Breast epithelium (tissue), 4 donors: ENCODE measurements at regions not wholly inside any gene's neighbourhood (a gene's known extent, or its start where the extent isn't known, plus 50 kb on each side); places are given as distances from the start of the nearest gene placed in this dataset.
"Not testable (repeated sequence)": the region's sequence is repeated elsewhere in the genome, so short reads cannot be mapped to it uniquely, and the experiment has no call there.

Experiments
- DNase-seq, 2 donors: peaks; one replicate each; pipeline ENCODE4 v3.0.0-alpha.2; 2019; ENCODE audit warnings: low spot score in 2 of 2
- H3K27ac ChIP-seq, 2 donors: fragments of 200-600 bp; sonication (generic) in 1 of 2; one replicate each; pipeline ENCODE4 v1.5.1; 2016 to 2019; ENCODE audit warnings: mild to moderate bottlenecking in 1 of 2
- H3K27me3 ChIP-seq, 2 donors: fragments of 200-600 bp; sonication (generic) in 1 of 2; one replicate each; pipeline versions ENCODE4 v1.5.1 to v1.6.0; 2017 to 2019; ENCODE audit warnings: control low read depth in 1 of 2, mild to moderate bottlenecking in 1 of 2
- H3K36me3 ChIP-seq: fragments of 200-600 bp; one replicate; pipeline ENCODE4 v1.5.1; 2019
- H3K4me1 ChIP-seq, 2 donors: fragments of 200-600 bp; sonication (generic); one replicate each; pipeline ENCODE4 v1.5.1; 2016 to 2019; ENCODE audit warnings: control low read depth in 1 of 2
- H3K4me3 ChIP-seq, 3 donors: fragments of 200-600 bp; sonication (generic); 1 replicate in 2 of 3; 2 replicates in 1 of 3; pipeline ENCODE4 v1.5.1; 2016 to 2019; ENCODE audit warnings: mild to moderate bottlenecking in 3 of 3, moderate library complexity in 2 of 3
- H3K9me3 ChIP-seq, 2 donors: fragments of 200-600 bp; sonication (generic) in 1 of 2; one replicate each; pipeline ENCODE4 v1.5.1; 2016 to 2019; ENCODE audit warnings: control low read depth in 1 of 2
- POLR2A ChIP-seq: fragments of 450-650 bp; IDR thresholded peaks from one replicate; pipeline ENCODE4 v1.6.1; 2016; ENCODE audit warnings: antibody characterized with exemption, mild to moderate bottlenecking, moderate library complexity
- POLR2AphosphoS5 ChIP-seq, 3 donors: sonication (generic); formaldehyde crosslinking; IDR thresholded peaks; one replicate each; pipeline ENCODE4 v1.6.1; 2017; ENCODE audit warnings: antibody characterized with exemption in 3 of 3
- intact Hi-C: fragments of 100-400 bp; cut with DNase I; formaldehyde crosslinking; loops from one replicate; pipeline ENCODE4 v1.15.1; 2023; ENCODE audit warnings: low total_unique reads
- TF ChIP-seq, protein P1 (sequence below), 3 donors: fragments of 450-650 bp; IDR thresholded peaks; one replicate each; pipeline ENCODE4 v1.5.1; 2016 to 2017; ENCODE audit warnings: antibody characterized with exemption in 3 of 3, mild to moderate bottlenecking in 3 of 3, moderate library complexity in 3 of 3

DNA sequence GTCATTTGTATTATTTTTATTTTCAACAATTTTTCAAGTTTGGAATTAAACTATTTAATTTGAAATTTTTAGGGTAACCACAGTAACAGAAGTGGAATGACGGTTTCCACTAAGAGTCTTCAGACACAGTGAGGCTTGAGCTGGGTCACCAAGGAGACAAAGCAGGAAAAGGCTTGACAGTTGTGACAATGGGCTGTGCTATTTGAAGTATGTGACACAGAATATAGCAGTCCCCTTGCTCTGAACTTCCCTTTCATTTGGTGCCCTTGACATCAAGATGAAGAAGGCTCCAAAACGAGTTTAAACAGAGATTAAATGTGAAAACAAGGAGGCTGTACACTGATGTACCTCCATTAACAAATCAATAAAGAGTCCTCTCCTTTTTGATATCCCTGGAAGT, 265.4 kb upstream of the DLGAP1 start:
- H3K9me3 ChIP-seq, result no peaks in the 10 kb centered on the region
- H3K27me3 ChIP-seq, result no peaks in the 10 kb centered on the region
- intact Hi-C loops, result no loop called here
- H3K4me1 ChIP-seq, result no peaks in the 10 kb centered on the region
- no peak overlapping the region for H3K27ac ChIP-seq
- no peak overlapping the region for H3K4me3 ChIP-seq
- no peak for DNase-seq
- no peaks in the 10 kb centered on the region for H3K36me3 ChIP-seq
- TF ChIP-seq POLR2AphosphoS5 (IDR thresholded peaks at IDR 0.05), result no peak
- no peak for TF ChIP-seq POLR2A
- TF ChIP-seq, protein P1, sequence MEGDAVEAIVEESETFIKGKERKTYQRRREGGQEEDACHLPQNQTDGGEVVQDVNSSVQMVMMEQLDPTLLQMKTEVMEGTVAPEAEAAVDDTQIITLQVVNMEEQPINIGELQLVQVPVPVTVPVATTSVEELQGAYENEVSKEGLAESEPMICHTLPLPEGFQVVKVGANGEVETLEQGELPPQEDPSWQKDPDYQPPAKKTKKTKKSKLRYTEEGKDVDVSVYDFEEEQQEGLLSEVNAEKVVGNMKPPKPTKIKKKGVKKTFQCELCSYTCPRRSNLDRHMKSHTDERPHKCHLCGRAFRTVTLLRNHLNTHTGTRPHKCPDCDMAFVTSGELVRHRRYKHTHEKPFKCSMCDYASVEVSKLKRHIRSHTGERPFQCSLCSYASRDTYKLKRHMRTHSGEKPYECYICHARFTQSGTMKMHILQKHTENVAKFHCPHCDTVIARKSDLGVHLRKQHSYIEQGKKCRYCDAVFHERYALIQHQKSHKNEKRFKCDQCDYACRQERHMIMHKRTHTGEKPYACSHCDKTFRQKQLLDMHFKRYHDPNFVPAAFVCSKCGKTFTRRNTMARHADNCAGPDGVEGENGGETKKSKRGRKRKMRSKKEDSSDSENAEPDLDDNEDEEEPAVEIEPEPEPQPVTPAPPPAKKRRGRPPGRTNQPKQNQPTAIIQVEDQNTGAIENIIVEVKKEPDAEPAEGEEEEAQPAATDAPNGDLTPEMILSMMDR (IDR thresholded peaks at IDR 0.05), result no peak

DNA sequence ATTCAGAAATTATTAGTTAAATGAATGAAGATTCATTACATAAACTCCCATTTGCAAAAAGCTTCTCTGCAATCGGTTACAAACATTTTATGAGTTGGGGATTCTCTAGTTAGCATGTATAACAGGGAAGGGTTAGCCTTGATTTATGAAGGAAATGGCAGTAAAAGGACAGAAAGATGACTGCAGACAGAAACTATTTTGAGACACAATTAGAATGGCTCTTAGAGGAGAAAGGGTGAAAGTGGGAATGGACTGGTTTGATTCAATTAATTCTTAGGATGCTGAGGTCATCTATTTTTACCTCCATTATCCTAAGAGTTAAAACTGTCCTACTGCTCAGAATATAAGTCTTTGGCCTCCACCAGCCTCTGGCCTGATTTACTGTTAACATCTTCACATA, 250.8 kb upstream of the DLGAP1 start:
- intact Hi-C loops, result no loop called here
- H3K4me1 ChIP-seq, result no peaks in the 10 kb centered on the region
- no peak for DNase-seq
- TF ChIP-seq POLR2A (no peak), POLR2AphosphoS5 (IDR thresholded peaks at IDR 0.05) (no peak)
- TF ChIP-seq, protein P1 (IDR thresholded peaks at IDR 0.05), result no peak
- no peak overlapping the region for H3K4me3 ChIP-seq
- no peak overlapping the region for H3K27ac ChIP-seq
- H3K27me3 ChIP-seq, result no peaks in the 10 kb centered on the region
- H3K36me3 ChIP-seq, result no peaks in the 10 kb centered on the region
- H3K9me3 ChIP-seq, result no peaks in the 10 kb centered on the region

DNA sequence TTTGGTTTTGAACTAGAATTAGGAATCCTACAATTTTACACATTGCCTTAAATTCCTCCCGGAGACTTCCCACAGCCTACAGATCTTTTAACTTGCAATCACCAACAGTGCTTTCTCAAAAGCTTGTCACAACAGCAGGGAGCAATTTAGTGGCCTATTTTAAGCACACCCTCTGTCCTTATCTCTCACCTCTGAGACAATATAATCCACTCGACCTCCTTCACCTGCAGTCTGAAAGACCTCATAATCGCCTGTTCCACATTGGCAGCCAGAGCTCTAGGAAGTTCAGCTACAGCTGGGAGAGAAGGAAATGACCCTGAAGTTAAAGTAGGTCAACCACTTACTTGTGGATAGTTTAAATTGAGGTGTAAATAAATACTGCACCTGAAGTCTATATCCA, 249.7 kb upstream of the DLGAP1 start:
- Histone ChIP-seq H3K4me1 (no peaks in the 10 kb centered on the region), H3K36me3 (no peaks in the 10 kb centered on the region), H3K27ac (no peak overlapping the region), H3K27me3 (no peaks in the 10 kb centered on the region), H3K9me3 (no peaks in the 10 kb centered on the region), H3K4me3 (no peak overlapping the region)
- TF ChIP-seq POLR2AphosphoS5 (IDR thresholded peaks at IDR 0.05), result no peak
- TF ChIP-seq, protein P1 (IDR thresholded peaks at IDR 0.05), result no peak
- DNase-seq, result no peak
- intact Hi-C loops, result no loop called here

DNA sequence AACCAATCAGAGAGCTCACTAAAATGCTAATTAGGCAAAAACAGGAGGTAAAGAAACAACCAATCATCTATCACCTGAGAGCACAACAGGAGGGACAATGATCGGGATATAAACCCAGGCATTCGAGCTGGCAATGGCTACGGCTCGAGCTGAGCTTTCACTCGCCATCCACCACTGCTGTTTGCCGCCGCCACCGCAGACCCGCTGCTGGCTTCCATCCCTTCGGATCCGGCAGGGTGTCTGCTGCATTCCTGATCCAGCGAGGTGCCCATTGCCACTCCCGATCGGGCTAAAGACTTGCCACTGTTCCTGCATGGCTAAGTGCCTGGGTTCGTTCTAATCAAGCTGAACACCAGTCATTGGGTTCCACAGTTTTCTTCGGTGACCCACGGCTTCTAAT, 236.7 kb upstream of the DLGAP1 start:
- H3K9me3 ChIP-seq, result peaks cover 9 to 28% of the 10 kb centered on the region in 2 donors
- intact Hi-C loops, result no loop called here
- H3K4me3 ChIP-seq, result no peak overlapping the region
- no peaks in the 10 kb centered on the region for H3K4me1 ChIP-seq
- no peak for DNase-seq
- H3K36me3 ChIP-seq, result no peaks in the 10 kb centered on the region
- no peaks in the 10 kb centered on the region for H3K27me3 ChIP-seq
- no peak for TF ChIP-seq POLR2AphosphoS5 (IDR thresholded peaks at IDR 0.05)
- TF ChIP-seq POLR2A, result no peak
- TF ChIP-seq, protein P1 (IDR thresholded peaks at IDR 0.05), result no peak
- no peak overlapping the region for H3K27ac ChIP-seq

DNA sequence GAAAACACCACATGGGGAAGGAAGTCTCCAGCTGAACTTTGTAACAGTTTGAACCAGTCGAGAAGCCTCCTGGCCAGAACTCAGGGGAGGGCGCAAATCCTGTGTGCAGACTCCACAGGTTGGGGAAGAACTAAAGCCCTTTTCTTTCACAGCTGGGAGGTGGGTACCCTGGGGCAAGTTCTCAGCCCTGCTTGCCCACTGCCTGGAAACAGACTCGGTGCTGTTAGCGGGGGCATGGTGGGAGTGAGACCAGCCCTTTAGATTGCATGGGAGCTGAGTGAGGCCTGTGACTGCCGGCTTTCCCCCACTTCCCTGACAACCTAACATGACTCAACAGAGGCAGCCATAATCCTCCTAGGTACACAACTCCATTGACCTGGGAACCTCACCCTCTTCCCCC, 223.6 kb upstream of the DLGAP1 start:
- DNase-seq, H3K4me3 ChIP-seq, intact Hi-C loops, H3K27me3 ChIP-seq, H3K9me3 ChIP-seq, H3K27ac ChIP-seq, H3K36me3 ChIP-seq, H3K4me1 ChIP-seq: not testable (repeated sequence)

DNA sequence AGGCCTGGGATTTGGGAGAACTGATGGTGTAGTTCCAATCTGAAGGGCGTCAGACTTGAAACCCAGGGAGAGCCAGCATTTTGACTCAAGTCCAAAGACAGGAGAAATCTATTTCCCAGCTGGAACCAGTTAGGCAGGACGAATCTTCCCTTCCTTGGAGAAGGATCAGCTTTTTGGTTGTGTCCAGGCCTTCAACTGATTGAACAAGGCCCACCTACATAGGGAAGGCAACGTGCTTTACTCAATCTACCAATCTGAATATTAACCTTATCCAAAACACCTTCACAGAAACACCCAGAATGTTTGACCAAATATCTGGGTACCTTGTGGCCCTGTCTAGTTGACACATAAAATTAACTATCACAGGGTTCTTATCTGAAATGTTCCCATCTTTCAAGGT, 221.9 kb upstream of the DLGAP1 start:
- no peak for TF ChIP-seq POLR2AphosphoS5 (IDR thresholded peaks at IDR 0.05)
- TF ChIP-seq POLR2A, result no peak
- TF ChIP-seq, protein P1 (IDR thresholded peaks at IDR 0.05), result no peak
- Histone ChIP-seq H3K9me3 (no peaks in the 10 kb centered on the region), H3K27ac (no peak overlapping the region), H3K27me3 (no peaks in the 10 kb centered on the region), H3K36me3 (no peaks in the 10 kb centered on the region), H3K4me1 (no peaks in the 10 kb centered on the region), H3K4me3 (no peak overlapping the region)
- no peak for DNase-seq
- intact Hi-C loops, result no loop called here
